Endothelial cell (in vitro differentiated cells): ENCODE measurements at regions not wholly inside any gene's neighbourhood (a gene's known extent, or its start where the extent isn't known, plus 50 kb on each side); places are given as distances from the start of the nearest gene placed in this dataset.
A peak's percentile ranks its signal among the peaks of the same experiment; 100 is the strongest.
"Not testable (repeated sequence)": the region's sequence is repeated elsewhere in the genome, so short reads cannot be mapped to it uniquely, and the experiment has no call there.

ENCODE experiments used
- DNase-seq: peaks from one replicate; pipeline ENCODE4 v3.0.0; 2021; ENCODE audit warnings: low spot score
- H3K27ac Mint-ChIP-seq: one replicate; pipeline ENCODE4 v1.8.0; 2021; ENCODE audit warnings: mixed read lengths, inconsistent platforms; ENCODE audit not compliant: unreplicated experiment
- H3K27me3 Mint-ChIP-seq: one replicate; pipeline ENCODE4 v1.8.0; 2021; ENCODE audit warnings: mild to moderate bottlenecking, moderate library complexity, mixed read lengths, inconsistent platforms; ENCODE audit not compliant: unreplicated experiment
- H3K36me3 Mint-ChIP-seq: one replicate; pipeline ENCODE4 v1.8.0; 2021; ENCODE audit warnings: mild to moderate bottlenecking, low read depth, mixed read lengths, inconsistent platforms; ENCODE audit not compliant: unreplicated experiment
- H3K4me1 Mint-ChIP-seq: one replicate; pipeline ENCODE4 v1.8.0; 2021; ENCODE audit warnings: mild to moderate bottlenecking, mixed read lengths, inconsistent platforms; ENCODE audit not compliant: unreplicated experiment
- H3K4me3 Mint-ChIP-seq: one replicate; pipeline ENCODE4 v1.8.0; 2021; ENCODE audit warnings: mild to moderate bottlenecking, mixed read lengths, inconsistent platforms; ENCODE audit not compliant: unreplicated experiment
- H3K9me3 Mint-ChIP-seq: one replicate; pipeline ENCODE4 v1.8.0; 2021; ENCODE audit warnings: mixed read lengths, inconsistent platforms; ENCODE audit not compliant: unreplicated experiment
- TF ChIP-seq, protein P1 (sequence below): fragments of 200-600 bp; sonication (generic); IDR thresholded peaks from one replicate; pipeline ENCODE4 v1.5.0; 2021; ENCODE audit warnings: antibody characterized with exemption; ENCODE audit not compliant: unreplicated experiment

- not testable (repeated sequence) for H3K36me3 Mint-ChIP-seq, H3K27me3 Mint-ChIP-seq, H3K27ac Mint-ChIP-seq, H3K4me3 Mint-ChIP-seq, H3K9me3 Mint-ChIP-seq
- peak; percentile 84 for DNase-seq
- TF ChIP-seq, protein P1, sequence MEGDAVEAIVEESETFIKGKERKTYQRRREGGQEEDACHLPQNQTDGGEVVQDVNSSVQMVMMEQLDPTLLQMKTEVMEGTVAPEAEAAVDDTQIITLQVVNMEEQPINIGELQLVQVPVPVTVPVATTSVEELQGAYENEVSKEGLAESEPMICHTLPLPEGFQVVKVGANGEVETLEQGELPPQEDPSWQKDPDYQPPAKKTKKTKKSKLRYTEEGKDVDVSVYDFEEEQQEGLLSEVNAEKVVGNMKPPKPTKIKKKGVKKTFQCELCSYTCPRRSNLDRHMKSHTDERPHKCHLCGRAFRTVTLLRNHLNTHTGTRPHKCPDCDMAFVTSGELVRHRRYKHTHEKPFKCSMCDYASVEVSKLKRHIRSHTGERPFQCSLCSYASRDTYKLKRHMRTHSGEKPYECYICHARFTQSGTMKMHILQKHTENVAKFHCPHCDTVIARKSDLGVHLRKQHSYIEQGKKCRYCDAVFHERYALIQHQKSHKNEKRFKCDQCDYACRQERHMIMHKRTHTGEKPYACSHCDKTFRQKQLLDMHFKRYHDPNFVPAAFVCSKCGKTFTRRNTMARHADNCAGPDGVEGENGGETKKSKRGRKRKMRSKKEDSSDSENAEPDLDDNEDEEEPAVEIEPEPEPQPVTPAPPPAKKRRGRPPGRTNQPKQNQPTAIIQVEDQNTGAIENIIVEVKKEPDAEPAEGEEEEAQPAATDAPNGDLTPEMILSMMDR: peak; percentile 47
- peaks cover 13% of the 10 kb centered on the region for H3K4me1 Mint-ChIP-seq
Observed at GRCh38 chr15:30755036-30755687, 129.2 kb downstream of the ARHGAP11B start.

- DNase-seq, H3K27ac Mint-ChIP-seq, H3K36me3 Mint-ChIP-seq, H3K27me3 Mint-ChIP-seq, H3K4me3 Mint-ChIP-seq, H3K9me3 Mint-ChIP-seq: not testable (repeated sequence)
- peaks cover 15% of the 10 kb centered on the region for H3K4me1 Mint-ChIP-seq
Observed at GRCh38 chr15:30760633-30761032, 134.7 kb downstream of the ARHGAP11B start.

DNA sequence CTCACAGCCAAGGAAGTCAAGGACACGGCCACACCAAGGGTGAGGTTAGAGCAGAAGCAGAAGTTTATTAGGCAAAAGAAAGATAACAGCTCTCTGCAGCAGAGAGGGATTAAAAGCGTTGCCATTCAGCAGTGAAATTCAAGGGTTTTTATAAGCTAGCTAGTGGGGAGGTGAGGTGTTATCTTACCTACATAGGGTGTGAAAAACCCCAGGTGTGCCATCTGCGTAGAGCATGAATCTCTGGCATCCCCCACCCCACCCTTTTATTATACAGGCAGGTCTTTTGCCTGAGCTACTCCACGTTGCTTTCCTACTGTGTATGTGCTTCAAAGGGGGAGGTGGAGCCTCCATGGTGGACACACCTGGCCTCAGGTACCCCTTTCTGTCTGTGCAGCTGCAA lies 135.4 kb downstream of the ARHGAP11B start:
- H3K36me3 Mint-ChIP-seq, DNase-seq, H3K4me3 Mint-ChIP-seq, H3K27me3 Mint-ChIP-seq, H3K9me3 Mint-ChIP-seq, H3K27ac Mint-ChIP-seq: not testable (repeated sequence)
- peaks cover 15% of the 10 kb centered on the region for H3K4me1 Mint-ChIP-seq

DNA sequence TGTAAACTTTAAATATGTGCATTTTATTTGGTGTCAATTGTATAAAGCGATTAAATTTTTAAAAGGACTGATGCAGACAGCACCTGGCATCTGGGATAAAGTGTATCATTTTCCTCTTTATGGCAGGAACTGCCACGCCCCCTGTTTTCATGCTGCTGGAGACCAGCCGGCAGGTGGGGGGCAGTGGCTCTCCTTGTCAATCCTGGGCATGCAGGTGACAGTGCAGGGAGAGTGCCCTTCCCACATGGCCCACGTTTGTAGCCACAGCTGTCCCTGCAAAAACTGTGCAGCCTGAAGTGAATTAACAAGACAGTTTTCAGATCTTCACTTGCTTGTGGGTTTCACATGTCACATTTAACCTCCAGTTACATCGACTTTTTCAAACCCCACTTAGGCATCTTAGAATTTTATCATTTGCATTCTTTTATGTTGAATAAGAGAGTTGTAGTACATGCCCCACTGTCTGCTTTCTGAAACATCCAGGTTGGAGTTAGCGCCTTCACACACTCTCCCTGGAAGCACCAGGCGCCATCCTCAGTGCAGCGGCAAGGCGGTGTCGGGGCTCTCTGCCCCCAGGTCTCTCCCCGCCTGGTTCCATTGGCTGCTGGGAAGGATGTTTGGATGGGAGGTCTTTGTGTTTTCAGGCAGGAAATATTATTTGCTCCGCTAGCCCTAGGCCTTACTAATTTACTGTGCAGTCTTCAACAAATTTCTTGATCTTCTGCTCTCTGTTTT lies 134.2 kb upstream of the FAN1 start:
- H3K4me3 Mint-ChIP-seq, H3K27ac Mint-ChIP-seq, H3K27me3 Mint-ChIP-seq, H3K4me1 Mint-ChIP-seq, H3K9me3 Mint-ChIP-seq, DNase-seq: not testable (repeated sequence)
- H3K36me3 Mint-ChIP-seq: peaks cover 22% of the 10 kb centered on the region

DNA sequence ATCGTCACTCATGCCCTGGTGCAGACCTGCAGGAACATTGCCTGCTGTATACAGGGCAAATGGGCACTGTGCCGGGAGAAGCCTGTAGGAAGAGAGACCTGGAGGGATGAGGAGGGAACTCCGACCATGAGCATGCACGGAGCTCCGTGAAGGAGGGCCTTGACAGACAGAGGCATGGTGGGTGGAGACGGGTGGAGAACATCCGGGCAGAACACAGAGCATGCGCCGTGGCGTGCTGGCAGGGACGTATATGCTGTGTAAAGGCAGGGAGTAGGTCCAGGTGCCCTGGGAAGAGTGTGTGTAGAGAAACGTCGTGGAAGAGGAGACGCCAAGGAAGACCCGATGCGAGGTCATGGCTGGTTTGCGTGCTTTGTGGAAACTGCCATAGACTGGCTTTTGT lies 133.0 kb upstream of the FAN1 start:
- H3K27ac Mint-ChIP-seq: no peak overlapping the region
- H3K27me3 Mint-ChIP-seq: no peaks in the 10 kb centered on the region
- TF ChIP-seq, protein P1: no peak
- no peak for DNase-seq
- no peak overlapping the region for H3K4me3 Mint-ChIP-seq
- no peaks in the 10 kb centered on the region for H3K9me3 Mint-ChIP-seq
- H3K4me1 Mint-ChIP-seq: no peaks in the 10 kb centered on the region
- H3K36me3 Mint-ChIP-seq: peaks cover 22% of the 10 kb centered on the region

DNA sequence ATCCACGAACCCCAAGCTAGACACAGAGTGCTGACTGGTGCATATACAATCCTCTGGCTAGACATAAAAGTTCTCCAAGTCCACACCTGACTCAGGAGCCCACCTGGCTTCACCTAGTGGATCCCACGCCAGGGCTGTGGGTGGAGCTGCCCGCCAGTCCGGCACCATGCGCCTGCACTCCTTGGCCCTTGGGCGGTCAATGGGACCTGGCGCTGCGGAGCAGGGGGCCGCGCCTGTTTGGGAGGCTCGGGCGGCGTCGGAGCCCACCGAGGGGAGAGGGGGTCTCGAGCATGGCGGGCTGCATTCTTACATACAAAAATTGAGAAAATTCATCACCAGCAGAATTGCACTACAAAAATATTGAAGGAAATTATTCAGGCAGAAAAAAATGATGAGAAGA lies 120.7 kb upstream of the FAN1 start:
- H3K4me3 Mint-ChIP-seq: no peak overlapping the region
- no peaks in the 10 kb centered on the region for H3K36me3 Mint-ChIP-seq
- peaks cover 1% of the 10 kb centered on the region for H3K27me3 Mint-ChIP-seq
- TF ChIP-seq, protein P1: no peak
- H3K9me3 Mint-ChIP-seq: no peaks in the 10 kb centered on the region
- H3K4me1 Mint-ChIP-seq: no peaks in the 10 kb centered on the region
- DNase-seq: no peak
- no peak overlapping the region for H3K27ac Mint-ChIP-seq
